ENCODE measurements at regions not wholly inside any gene's neighbourhood (a gene's known extent, or its start where the extent isn't known, plus 50 kb on each side); places are given as distances from the start of the nearest gene placed in this dataset.

- peak; percentile 17 for DNase-seq (ENCODE audit: low read depth)
These were observed 95.7 kb upstream of the DOCK10 start for GRCh38 chr2:225137971-225138370.

GRCh38 chr2:225136552-225136951 lies 94.3 kb upstream of the DOCK10 start:
- no peak for DNase-seq (ENCODE audit: low read depth)

GRCh38 chr2:225131898-225132297 lies 89.6 kb upstream of the DOCK10 start:
- no peak for DNase-seq (ENCODE audit: low read depth)

DNA sequence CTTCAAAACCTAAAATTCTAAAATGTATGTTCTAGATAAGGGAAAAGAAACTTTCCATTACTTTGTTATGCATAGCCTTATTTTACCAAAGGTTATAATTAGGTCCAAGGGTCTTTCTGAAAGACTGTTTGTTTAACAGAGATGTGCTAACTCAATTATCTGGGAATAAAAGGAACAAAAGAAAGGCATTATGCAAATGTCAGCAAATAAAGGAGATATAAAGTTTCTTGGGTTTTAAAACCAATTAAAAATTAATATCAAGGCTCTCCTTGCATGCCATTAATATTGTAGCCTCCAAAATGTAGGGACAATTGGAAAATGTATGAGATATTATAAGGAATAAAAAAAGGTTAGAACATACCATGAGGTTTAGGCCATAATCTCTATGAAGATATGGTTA lies 87.8 kb upstream of the DOCK10 start:
- no peak for DNase-seq (ENCODE audit: low read depth)

DNA sequence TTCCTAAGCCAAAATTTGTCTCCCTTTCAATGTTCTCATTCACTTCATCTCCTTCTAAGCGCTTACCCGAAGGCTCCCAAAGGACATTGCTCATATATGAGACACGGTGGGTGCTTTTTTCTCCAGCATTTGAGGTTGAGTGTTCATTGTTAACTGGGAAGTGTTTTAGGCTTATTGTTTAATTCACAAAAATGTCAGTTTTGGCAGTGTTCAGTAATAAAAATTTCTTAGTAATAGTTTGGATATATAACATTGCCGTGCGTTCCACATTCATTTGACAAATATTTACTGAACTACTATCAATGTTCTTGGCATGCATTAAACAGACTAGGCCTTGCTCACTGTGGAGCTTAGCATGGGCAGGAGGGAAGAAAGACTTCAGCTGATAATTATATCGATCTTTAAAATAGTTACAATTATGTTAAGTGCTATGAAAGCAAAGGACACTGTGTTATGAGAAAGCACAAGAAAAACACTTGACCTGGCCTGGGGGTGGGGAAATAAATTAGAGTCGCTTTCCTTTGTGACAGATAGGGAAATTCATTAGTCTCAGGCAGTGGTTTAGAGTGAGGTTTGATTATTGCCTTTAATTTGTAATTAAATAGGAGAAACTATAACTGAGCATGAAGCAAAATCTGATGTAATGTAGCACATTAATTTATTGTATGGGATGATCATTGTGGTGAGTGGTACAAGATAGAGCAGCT lies 82.2 kb upstream of the DOCK10 start:
- DNase-seq (ENCODE audit: low read depth) = no peak

GRCh38 chr2:225122583-225123486 lies 80.6 kb upstream of the DOCK10 start:
- DNase-seq (ENCODE audit: low read depth) = no peak

DNA sequence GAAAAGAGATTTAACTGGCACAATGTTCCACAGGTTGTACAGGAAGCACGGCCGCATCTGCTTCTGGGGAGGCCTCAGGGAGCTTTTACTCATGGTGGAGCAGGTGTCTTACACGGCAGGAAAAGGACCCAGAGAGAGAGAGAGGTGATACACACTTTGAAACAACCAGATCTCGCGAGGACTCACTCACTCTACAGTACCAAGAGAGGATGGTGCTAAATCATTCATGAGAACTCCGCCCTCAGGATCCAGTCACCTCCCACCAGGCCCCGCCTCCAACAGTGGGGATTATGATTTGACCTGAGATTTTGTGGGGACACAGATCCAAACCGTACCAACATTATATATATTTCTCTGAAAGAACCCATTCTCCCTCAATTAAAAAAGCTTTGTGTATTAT lies 79.7 kb upstream of the DOCK10 start:
- no peak for DNase-seq (ENCODE audit: low read depth)

DNA sequence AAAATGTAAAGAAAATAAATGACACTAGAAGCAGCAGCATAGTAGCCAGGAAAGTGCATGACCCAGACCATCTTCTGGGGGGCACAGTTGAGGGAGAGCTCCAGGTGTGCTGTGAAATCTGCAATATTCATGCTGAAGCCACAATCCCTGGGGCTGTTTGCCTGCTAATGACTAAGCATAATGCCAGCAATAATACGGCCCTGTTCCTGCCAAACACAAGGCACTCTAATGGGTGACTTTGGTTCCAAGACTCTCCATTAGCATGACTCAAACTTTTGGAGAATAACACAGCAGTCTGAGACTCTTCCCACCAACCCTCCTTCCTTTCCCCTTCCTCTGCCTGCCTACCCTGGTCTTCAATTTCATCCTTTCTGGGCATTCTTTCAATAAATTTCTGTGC lies 77.9 kb upstream of the DOCK10 start:
- DNase-seq (ENCODE audit: low read depth) = peak; percentile 55

DNA sequence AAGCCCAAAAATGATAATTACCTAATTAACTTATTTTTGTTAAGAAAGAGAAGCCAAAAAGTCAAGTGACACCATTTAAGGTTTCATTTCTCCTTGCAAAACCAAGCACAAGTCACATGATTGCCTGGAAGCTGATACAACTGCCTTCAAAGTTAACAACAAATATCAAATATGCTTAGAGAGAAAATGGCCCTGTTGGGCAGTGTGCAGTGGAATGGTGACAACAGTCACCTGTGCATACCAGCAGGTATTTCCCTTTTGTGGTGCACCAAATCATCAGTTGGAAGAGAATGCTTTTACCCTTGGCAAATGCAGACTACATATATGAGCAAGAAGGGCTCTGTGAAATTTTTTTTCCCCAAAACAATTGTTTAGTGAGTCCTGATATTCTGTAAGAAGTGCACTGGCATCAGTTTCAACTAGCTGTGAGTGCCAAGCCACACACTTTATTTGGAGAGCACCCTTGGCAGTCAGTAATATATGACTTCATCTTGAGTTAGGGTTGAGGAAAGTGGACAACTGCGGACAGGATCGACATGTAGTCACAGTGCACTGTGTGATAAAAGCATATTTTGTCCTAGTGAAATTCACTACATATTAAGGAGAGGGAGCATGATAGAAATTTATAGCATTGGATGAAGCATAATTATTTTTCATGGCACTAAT lies 74.9 kb upstream of the DOCK10 start:
- DNase-seq (ENCODE audit: low read depth) = peak; percentile 76

- DNase-seq (ENCODE audit: low read depth) = no peak
These were observed 72.6 kb upstream of the DOCK10 start for GRCh38 chr2:225114786-225115323.

DNA sequence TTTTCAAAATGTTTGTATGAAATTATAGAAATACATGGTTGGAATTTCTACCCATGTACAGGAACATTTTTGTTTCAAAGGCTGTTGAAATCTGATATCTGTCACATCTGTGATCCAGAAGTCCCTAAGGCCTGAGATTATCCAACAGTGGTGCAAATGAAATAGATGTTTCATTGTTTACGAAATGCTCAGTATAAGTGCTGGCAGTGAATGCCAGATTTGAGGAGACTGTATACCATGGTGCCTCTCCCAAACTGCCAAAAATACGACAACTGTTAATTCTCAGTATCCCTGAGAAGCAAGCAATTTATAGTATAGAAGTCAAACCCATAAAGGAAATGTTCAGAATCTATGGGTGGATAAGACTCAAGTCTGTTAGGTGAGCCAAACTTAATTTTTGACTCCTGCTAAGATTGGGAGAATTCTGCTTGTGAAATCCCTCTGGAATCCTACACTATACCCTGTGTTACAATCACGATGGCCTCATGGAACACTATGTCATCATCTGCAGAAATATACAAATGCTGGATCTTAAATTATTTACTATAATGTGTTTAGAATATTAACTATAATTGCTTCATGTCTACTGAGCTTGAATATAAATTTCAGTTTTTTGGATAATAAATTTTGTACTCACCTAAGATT lies 71.2 kb upstream of the DOCK10 start:
- DNase-seq (ENCODE audit: low read depth) = peak; percentile 70

GRCh38 chr2:225112362-225113126 lies 70.3 kb upstream of the DOCK10 start:
- DNase-seq (ENCODE audit: low read depth) = no peak

- DNase-seq (ENCODE audit: low read depth) = no peak
These were observed 66.5 kb upstream of the DOCK10 start for GRCh38 chr2:225108805-225109204.

DNA sequence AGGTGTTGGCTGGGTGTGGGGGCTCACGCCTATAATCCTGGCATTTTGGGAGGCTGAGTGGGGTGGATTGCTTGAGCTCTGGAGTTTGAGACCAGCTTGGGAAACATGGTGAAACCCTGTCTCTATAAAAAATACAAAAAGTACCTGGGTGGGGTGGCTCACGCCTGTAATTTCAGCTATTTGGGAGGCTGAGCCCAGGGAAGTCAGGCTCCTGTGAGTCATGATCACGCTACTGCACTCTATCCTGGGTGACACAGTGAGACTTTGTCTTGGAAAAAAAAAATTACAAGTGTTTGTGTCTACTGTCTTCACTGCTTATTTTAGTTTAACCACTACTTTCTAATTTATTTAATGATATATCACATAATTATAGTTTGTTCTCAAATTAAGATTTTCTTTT lies 62.7 kb upstream of the DOCK10 start:
- no peak for DNase-seq (ENCODE audit: low read depth)

DNA sequence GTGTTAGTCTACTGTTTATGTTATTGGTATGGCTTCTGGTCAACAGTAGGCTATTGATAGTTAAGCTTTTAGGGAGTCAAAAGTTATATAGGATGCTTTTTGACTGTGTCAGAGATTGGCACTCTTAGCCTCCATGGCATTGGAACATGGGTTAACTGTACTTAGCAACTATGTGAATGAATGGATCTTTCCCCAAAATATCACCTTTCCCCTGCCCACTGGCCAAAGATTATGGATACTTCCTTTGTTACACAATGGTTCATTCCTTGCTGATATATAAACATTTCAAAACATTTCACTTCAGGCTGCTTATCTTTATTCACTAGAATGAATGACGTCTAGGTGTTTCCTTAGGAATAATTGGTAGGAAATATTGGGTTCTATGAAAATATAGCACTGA lies 62.1 kb upstream of the DOCK10 start:
- DNase-seq (ENCODE audit: low read depth) = no peak

- DNase-seq (ENCODE audit: low read depth) = peak; percentile 51
These were observed 61.5 kb upstream of the DOCK10 start for GRCh38 chr2:225103737-225104141.

DNA sequence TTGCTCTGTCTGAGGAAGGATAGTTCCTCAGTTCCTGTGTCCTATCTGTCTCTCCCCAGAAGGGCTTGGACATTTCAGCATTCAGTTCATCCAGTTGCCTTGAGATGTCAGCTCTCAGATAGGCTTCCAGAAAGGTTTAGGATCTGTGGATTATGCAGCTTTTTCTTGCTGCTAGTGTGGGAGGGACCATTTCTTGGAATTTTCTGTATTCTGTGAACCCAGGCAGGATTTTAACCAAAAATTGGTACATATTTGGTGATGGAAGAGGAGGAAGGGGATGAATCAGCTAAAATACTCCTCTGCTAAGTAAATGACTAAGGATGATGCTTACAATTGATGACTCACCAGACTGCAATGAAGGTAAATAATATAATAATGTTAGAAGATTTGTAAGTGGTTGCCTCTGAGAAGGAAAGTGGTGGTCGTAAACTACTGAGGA lies 58.6 kb upstream of the DOCK10 start:
- peak; percentile 79 for DNase-seq (ENCODE audit: low read depth)

DNA sequence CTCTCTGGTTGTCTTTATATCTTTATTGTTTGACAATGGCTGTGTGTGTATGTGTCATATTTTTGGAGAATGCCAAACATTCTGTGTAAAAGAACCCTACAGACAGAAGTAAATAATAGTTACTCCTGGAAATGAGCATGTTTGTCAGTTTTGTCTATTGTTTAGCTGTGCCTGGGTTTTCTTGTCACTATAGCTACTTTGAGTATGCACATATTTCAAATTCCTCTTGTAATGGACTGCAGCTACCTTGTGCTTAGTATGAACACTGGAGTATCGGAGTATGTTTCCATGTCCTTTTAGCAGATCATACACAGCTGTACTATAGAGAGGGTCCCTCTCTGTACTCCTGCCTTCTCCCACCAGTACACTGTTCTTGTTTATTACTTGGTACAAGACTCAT lies 58.0 kb upstream of the DOCK10 start:
- DNase-seq (ENCODE audit: low read depth) = peak; percentile 50

GRCh38 chr2:225097035-225097434 lies 54.8 kb upstream of the DOCK10 start:
- peak; percentile 74 for DNase-seq (ENCODE audit: low read depth)

All from fibroblast of gingiva (primary cell).